Left ventricle myocardium superior (tissue), 1 donor: ENCODE measurements at regions not wholly inside any gene's neighbourhood (a gene's known extent, or its start where the extent isn't known, plus 50 kb on each side); places are given as distances from the start of the nearest gene placed in this dataset.

Source experiments
- ATAC-seq: fragments of 200-7000 bp; cut with Tn5 transposase; one replicate; pipeline ENCODE4 v1.9.1; 2020; ENCODE audit warnings: mild to moderate bottlenecking, moderate library complexity
- DNase-seq: peaks from one replicate; pipeline ENCODE4 v3.0.0-alpha.2; 2020
- intact Hi-C: fragments of 100-400 bp; cut with micrococcal nuclease; formaldehyde crosslinking; loops from one replicate; pipeline ENCODE4 v1.11.0; 2022
- donor health status: DM: no; HTN: yes; CAD: no; lungs with severe emphysema.

- no peak for DNase-seq
- intact Hi-C loops = loop anchor here (10.0 kb wide), 2 partner anchors 105 to 355 kb away; no protein-coding TSS in a partner anchor
- no peak for ATAC-seq
These were observed 108.7 kb upstream of the SSBP2 start for GRCh38 chr5:81859624-81860023.

GRCh38 chr5:81856948-81857928, 106.3 kb upstream of the SSBP2 start:
- intact Hi-C loops = loop anchor here (10.0 kb wide), 2 partner anchors 108 to 352 kb away; no protein-coding TSS in a partner anchor
- ATAC-seq = peak; percentile 93
- peak; percentile 91 for DNase-seq

- DNase-seq = no peak
- ATAC-seq = no peak
- intact Hi-C loops = loop anchor here (10.0 kb wide), 2 partner anchors 109 to 351 kb away; no protein-coding TSS in a partner anchor
These were observed 104.7 kb upstream of the SSBP2 start for GRCh38 chr5:81855591-81855990.

- DNase-seq = no peak
- intact Hi-C loops = loop anchor here (10.0 kb wide), 2 partner anchors 110 to 350 kb away; no protein-coding TSS in a partner anchor
These were observed 104.0 kb upstream of the SSBP2 start for GRCh38 chr5:81854915-81855314.

GRCh38 chr5:81854485-81854884, 103.6 kb upstream of the SSBP2 start:
- no peak for ATAC-seq
- DNase-seq = no peak
- intact Hi-C loops = loop anchor here (10.0 kb wide), 2 partner anchors 110 to 350 kb away; no protein-coding TSS in a partner anchor

More at GRCh38 chr5:81854915-81855314, 104.0 kb upstream of the SSBP2 start:
- no peak for ATAC-seq

GRCh38 chr5:81853030-81853357, 102.1 kb upstream of the SSBP2 start:
- intact Hi-C loops = loop anchor here (2.0 to 10.0 kb wide), 3 partner anchors 100 to 348 kb away; no protein-coding TSS in a partner anchor
- ATAC-seq (no peak), DNase-seq (no peak)

- peak; percentile 37 for DNase-seq
These were observed 101.6 kb upstream of the SSBP2 start for GRCh38 chr5:81852291-81853029.

GRCh38 chr5:81851481-81852178, 100.7 kb upstream of the SSBP2 start:
- ATAC-seq (peak; percentile 95), DNase-seq (peak; percentile 99)
- intact Hi-C loops = loop anchor here (2.0 to 10.0 kb wide), 3 partner anchors 99 to 347 kb away; no protein-coding TSS in a partner anchor

More at GRCh38 chr5:81852291-81853029, 101.6 kb upstream of the SSBP2 start:
- intact Hi-C loops = loop anchor here (2.0 to 10.0 kb wide), 3 partner anchors 100 to 348 kb away; no protein-coding TSS in a partner anchor
- no peak for ATAC-seq

- DNase-seq (peak; percentile 45), ATAC-seq (peak; percentile 61)
- intact Hi-C loops = loop anchor here (10.0 kb wide), 2 partner anchors 114 to 346 kb away; no protein-coding TSS in a partner anchor
These were observed 99.8 kb upstream of the SSBP2 start for GRCh38 chr5:81850501-81851357.

GRCh38 chr5:81849770-81850367, 99.0 kb upstream of the SSBP2 start:
- intact Hi-C loops = loop anchor here (10.0 kb wide), 3 partner anchors 55 to 345 kb away; no protein-coding TSS in a partner anchor
- ATAC-seq (no peak), DNase-seq (no peak)

- intact Hi-C loops = loop anchor here (10.0 kb wide), 1 partner anchor 54 kb away; no protein-coding TSS in a partner anchor
- DNase-seq = no peak
These were observed 97.5 kb upstream of the SSBP2 start for GRCh38 chr5:81848362-81848880.

GRCh38 chr5:81846301-81846700, 95.4 kb upstream of the SSBP2 start:
- DNase-seq (no peak), ATAC-seq (no peak)
- intact Hi-C loops = loop anchor here (10.0 kb wide), 1 partner anchor 52 kb away; no protein-coding TSS in a partner anchor

More at GRCh38 chr5:81848362-81848880, 97.5 kb upstream of the SSBP2 start:
- ATAC-seq = no peak

GRCh38 chr5:81843845-81844244, 92.9 kb upstream of the SSBP2 start:
- DNase-seq (no peak), ATAC-seq (no peak)
- intact Hi-C loops = loop anchor here (10.0 kb wide), 1 partner anchor 49 kb away; no protein-coding TSS in a partner anchor

GRCh38 chr5:81842795-81843398, 92.0 kb upstream of the SSBP2 start:
- DNase-seq (no peak), ATAC-seq (peak; percentile 68)
- intact Hi-C loops = loop anchor here (10.0 kb wide), 1 partner anchor 48 kb away; no protein-coding TSS in a partner anchor

- intact Hi-C loops = no loop called here
- ATAC-seq = no peak
- DNase-seq = no peak
These were observed 88.1 kb upstream of the SSBP2 start for GRCh38 chr5:81839034-81839433.

GRCh38 chr5:81838307-81838906, 87.5 kb upstream of the SSBP2 start:
- DNase-seq (no peak), ATAC-seq (peak; percentile 70)
- intact Hi-C loops = no loop called here
